ENCODE measurements at regions not wholly inside any gene's neighbourhood (a gene's known extent, or its start where the extent isn't known, plus 50 kb on each side); places are given as distances from the start of the nearest gene placed in this dataset.

GRCh38 chr5:68444833-68445232, 229.3 kb downstream of the PIK3R1 start (continued):
- TF ChIP-seq, protein P1, sequence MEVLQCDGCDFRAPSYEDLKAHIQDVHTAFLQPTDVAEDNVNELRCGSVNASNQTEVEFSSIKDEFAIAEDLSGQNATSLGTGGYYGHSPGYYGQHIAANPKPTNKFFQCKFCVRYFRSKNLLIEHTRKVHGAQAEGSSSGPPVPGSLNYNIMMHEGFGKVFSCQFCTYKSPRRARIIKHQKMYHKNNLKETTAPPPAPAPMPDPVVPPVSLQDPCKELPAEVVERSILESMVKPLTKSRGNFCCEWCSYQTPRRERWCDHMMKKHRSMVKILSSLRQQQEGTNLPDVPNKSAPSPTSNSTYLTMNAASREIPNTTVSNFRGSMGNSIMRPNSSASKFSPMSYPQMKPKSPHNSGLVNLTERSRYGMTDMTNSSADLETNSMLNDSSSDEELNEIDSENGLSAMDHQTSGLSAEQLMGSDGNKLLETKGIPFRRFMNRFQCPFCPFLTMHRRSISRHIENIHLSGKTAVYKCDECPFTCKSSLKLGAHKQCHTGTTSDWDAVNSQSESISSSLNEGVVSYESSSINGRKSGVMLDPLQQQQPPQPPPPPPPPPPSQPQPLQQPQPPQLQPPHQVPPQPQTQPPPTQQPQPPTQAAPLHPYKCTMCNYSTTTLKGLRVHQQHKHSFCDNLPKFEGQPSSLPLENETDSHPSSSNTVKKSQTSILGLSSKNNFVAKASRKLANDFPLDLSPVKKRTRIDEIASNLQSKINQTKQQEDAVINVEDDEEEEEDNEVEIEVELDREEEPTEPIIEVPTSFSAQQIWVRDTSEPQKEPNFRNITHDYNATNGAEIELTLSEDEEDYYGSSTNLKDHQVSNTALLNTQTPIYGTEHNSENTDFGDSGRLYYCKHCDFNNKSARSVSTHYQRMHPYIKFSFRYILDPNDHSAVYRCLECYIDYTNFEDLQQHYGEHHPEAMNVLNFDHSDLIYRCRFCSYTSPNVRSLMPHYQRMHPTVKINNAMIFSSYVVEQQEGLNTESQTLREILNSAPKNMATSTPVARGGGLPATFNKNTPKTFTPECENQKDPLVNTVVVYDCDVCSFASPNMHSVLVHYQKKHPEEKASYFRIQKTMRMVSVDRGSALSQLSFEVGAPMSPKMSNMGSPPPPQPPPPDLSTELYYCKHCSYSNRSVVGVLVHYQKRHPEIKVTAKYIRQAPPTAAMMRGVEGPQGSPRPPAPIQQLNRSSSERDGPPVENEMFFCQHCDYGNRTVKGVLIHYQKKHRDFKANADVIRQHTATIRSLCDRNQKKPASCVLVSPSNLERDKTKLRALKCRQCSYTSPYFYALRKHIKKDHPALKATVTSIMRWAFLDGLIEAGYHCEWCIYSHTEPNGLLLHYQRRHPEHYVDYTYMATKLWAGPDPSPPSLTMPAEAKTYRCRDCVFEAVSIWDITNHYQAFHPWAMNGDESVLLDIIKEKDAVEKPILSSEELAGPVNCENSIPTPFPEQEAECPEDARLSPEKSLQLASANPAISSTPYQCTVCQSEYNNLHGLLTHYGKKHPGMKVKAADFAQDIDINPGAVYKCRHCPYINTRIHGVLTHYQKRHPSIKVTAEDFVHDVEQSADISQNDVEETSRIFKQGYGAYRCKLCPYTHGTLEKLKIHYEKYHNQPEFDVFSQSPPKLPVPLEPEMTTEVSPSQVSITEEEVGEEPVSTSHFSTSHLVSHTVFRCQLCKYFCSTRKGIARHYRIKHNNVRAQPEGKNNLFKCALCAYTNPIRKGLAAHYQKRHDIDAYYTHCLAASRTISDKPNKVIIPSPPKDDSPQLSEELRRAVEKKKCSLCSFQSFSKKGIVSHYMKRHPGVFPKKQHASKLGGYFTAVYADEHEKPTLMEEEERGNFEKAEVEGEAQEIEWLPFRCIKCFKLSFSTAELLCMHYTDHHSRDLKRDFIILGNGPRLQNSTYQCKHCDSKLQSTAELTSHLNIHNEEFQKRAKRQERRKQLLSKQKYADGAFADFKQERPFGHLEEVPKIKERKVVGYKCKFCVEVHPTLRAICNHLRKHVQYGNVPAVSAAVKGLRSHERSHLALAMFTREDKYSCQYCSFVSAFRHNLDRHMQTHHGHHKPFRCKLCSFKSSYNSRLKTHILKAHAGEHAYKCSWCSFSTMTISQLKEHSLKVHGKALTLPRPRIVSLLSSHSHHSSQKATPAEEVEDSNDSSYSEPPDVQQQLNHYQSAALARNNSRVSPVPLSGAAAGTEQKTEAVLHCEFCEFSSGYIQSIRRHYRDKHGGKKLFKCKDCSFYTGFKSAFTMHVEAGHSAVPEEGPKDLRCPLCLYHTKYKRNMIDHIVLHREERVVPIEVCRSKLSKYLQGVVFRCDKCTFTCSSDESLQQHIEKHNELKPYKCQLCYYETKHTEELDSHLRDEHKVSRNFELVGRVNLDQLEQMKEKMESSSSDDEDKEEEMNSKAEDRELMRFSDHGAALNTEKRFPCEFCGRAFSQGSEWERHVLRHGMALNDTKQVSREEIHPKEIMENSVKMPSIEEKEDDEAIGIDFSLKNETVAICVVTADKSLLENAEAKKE (CRISPR knock-in tag; IDR thresholded peaks at IDR 0.05) = no peak
- TF ChIP-seq ETS1 (IDR thresholded peaks at IDR 0.05) = no peak
- TF ChIP-seq POLR2AphosphoS5 (IDR thresholded peaks at IDR 0.05; ENCODE audit: low read depth) = no peak
- no peak for TF ChIP-seq ZNF114 (CRISPR knock-in tag; IDR thresholded peaks at IDR 0.05)
- TF ChIP-seq CREB1 (CRISPR knock-in tag; IDR thresholded peaks at IDR 0.05; ENCODE audit: low read depth) = no peak
- TF ChIP-seq EZH2 (IDR thresholded peaks at IDR 0.05; ENCODE audit: low read depth, unreplicated experiment) = no peak
- no peak for TF ChIP-seq EZH2phosphoT487 (IDR thresholded peaks at IDR 0.05; ENCODE audit: unreplicated experiment)
- TF ChIP-seq, protein P2, sequence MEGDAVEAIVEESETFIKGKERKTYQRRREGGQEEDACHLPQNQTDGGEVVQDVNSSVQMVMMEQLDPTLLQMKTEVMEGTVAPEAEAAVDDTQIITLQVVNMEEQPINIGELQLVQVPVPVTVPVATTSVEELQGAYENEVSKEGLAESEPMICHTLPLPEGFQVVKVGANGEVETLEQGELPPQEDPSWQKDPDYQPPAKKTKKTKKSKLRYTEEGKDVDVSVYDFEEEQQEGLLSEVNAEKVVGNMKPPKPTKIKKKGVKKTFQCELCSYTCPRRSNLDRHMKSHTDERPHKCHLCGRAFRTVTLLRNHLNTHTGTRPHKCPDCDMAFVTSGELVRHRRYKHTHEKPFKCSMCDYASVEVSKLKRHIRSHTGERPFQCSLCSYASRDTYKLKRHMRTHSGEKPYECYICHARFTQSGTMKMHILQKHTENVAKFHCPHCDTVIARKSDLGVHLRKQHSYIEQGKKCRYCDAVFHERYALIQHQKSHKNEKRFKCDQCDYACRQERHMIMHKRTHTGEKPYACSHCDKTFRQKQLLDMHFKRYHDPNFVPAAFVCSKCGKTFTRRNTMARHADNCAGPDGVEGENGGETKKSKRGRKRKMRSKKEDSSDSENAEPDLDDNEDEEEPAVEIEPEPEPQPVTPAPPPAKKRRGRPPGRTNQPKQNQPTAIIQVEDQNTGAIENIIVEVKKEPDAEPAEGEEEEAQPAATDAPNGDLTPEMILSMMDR (conservative IDR thresholded peaks at IDR 0.05; ENCODE audit: low read depth in 2 of 2) = no peak

Data from GM23338 (cell line).